H1 (cell line): ENCODE measurements at regions not wholly inside any gene's neighbourhood (a gene's known extent, or its start where the extent isn't known, plus 50 kb on each side); places are given as distances from the start of the nearest gene placed in this dataset.

Experiments used
- ASH2L ChIP-seq: fragments of 200-600, 300-600 bp; sonication (generic); IDR thresholded peaks from one replicate; pipeline ENCODE4 v1.7.1; 2017; ENCODE audit warnings: low read length
- CHD2 ChIP-seq: IDR thresholded peaks from 2 replicates; pipeline ENCODE4 v1.6.1; 2012; ENCODE audit warnings: low read length, improper control_type of control experiment
- CTBP2 ChIP-seq: IDR thresholded peaks from 2 replicates; pipeline ENCODE4 v1.7.0; 2011; ENCODE audit warnings: borderline replicate concordance, mild to moderate bottlenecking, moderate library complexity, mixed read lengths, low read length; ENCODE audit not compliant: insufficient read depth, insufficient read length
- GTF2F1 ChIP-seq: IDR thresholded peaks from 2 replicates; pipeline ENCODE4 v1.6.1; 2012; ENCODE audit warnings: low read depth, low read length, improper control_type of control experiment, borderline replicate concordance
- HDAC2 ChIP-seq, 2 experiments: fragments of 300-600 bp in 1 of 2; sonication (generic) in 1 of 2; IDR thresholded peaks; 2 replicates each; pipeline ENCODE4 v1.6.1; 2011 to 2012; ENCODE audit warnings: low read depth in 2 of 2, low read length in 2 of 2, mild to moderate bottlenecking in 2 of 2, moderate library complexity in 2 of 2, borderline replicate concordance in 1 of 2, inconsistent platforms in 1 of 2
- ZNF274 ChIP-seq: IDR thresholded peaks from 2 replicates; pipeline ENCODE4 v1.7.0; 2012; ENCODE audit warnings: low read length, borderline replicate concordance; ENCODE audit errors: extremely low read depth

GRCh38 chrY:7924059-7924458 lies 1012.5 kb upstream of the AMELY start (continued):
- no peak for TF ChIP-seq GTF2F1
- no peak for TF ChIP-seq CTBP2
- no peak for TF ChIP-seq ZNF274
- TF ChIP-seq ASH2L, result no peak
- no peak for TF ChIP-seq HDAC2 (IDR thresholded peaks at IDR 0.05; ENCODE audit: borderline replicate concordance in 1 of 2, low read depth in 2 of 2, low read length in 2 of 2)
- TF ChIP-seq CHD2, result no peak
